HUDEP-2 (cell line): ENCODE measurements at regions not wholly inside any gene's neighbourhood (a gene's known extent, or its start where the extent isn't known, plus 50 kb on each side); places are given as distances from the start of the nearest gene placed in this dataset.
"Not testable (repeated sequence)": the region's sequence is repeated elsewhere in the genome, so short reads cannot be mapped to it uniquely, and the experiment has no call there.

Source experiments
- DNase-seq, 76 experiments: peaks; one replicate each; lab custom pipeline; 2025; ENCODE audit not compliant: unreplicated experiment in 76 of 76; lab: John Stamatoyannopoulos, UW

DNA sequence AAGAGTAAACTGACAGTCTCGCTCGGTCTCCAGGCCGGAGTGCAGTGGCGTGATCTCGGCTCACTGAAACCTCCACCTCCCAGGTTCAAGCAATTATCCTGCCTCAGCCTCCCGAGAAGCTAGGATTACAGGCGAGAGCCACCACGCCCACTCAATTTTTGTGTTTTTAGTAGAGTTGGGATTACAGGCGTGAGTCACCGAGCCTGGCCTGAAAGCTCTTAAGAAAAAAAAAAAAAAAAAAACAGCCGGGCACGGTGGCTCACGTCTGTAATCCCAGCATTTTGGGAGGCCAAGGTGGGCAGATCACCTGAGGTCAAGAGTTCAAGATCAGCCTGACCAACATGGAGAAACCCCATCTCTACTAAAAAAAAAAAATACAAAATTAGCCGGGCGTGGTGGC, 55.3 kb upstream of the THOC2 start:
- DNase-seq = not testable (repeated sequence)

DNA sequence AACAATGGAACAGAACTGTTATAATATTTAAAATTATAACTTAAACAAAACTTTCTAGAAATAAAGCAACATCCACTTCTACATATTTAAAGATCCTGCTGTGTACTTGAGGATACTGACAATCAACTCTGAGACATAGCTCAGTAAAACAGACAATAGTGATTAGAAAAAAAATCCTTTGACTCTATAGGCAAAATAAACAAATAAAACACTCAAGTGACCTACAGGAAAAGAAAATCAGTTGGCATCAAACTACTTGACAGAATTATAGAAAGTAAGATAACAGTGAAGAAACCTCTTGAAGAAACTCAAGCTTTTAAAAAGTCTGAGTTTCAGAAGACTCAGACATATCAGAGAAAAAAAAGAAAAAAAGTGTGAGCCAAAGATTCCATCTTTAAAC, 55.9 kb upstream of the THOC2 start:
- no peak for DNase-seq

DNA sequence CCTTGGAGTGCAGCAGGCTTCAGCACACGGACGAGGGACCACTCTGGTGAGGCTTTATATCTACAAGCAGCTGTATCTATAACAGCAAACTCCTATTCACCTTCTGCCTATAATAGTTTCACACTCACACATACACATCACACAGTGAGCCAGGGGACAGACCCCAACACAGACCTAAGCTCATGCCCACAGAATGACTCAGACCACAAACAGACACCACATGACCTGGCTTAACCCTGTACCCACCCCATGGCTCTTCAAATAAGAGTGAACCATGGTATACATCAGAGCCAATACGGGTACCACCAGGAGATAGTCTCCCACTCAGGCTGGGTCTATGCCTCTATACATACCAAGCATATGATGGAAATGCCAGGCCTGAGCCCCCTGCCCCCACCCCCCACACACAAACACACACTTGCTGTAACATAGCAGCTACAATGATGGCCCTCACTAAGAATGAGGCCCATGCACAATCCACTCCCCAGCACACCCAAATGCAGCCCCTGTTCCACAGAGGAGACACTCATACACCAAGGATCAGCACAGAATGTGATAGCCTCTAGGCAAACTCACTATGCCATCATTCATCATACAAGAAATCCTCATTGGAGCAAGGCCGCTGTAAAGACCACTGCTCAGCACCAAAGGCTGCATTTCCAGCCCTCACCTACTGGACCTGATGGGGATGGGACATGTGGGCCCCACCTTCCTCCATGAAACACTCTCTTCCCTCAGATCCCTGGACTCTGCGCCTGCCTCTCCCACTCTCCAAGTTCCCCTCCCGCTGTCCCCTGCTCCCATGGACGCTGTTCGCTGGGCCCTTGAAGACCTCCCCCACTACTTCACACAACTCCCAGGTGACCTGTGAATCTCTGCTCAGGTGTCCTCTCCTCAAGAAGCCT, 62.1 kb upstream of the XIAP start:
- DNase-seq = no peak

DNA sequence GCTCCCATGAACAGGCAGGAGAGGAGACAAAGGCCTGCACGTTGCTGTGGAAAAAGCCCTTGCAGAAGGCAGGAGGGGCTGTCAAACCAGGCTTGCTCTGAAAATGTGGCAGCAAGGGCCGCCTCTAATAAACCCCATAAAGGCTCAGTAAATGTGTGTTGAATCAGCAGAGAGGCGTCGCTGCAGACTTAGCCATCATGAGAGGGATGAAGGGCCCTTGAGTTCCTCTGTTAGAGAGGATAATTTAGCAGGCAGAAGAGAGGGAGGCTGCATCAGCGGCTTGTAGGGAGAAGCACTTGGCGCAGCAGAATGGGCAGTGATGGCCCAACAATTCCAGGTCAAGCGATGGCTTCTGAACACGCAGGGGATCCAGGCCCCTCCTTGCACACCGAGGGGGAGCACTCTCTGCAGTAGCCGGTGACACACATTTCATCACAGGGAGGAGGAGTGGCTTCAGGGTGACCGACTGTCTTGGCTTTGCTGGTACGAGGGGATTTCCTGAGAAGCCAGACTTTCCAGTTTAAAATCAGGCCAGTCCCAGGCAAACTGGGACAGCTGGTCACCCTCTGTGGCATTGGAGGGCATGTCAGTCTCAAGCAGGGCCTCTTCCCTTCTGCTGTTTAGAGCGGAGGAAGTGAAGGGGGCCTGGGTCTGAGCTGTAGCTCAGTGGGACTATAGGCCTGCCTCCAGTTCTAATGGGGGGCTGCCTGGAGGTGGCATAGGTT, 61.0 kb upstream of the XIAP start:
- DNase-seq = not testable (repeated sequence)

DNA sequence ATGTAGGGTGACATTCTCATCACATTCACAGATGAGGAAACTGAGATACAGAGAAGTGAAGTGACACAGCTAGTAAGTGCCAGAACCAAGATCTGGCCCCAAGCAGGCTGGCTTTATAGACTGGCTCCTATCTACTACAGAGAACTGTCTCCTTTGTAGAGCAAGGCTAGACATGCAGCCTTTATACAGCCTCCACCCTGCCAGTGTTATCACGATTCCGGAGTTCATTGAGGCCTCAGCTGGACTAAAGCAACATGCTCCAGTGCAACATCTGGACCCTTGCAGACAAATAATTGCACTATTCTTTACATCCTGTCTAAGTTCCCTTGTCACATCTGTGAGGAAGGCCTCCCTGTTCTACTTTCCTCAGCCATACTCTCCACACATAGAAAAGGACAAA, 58.0 kb upstream of the XIAP start:
- no peak for DNase-seq

DNA sequence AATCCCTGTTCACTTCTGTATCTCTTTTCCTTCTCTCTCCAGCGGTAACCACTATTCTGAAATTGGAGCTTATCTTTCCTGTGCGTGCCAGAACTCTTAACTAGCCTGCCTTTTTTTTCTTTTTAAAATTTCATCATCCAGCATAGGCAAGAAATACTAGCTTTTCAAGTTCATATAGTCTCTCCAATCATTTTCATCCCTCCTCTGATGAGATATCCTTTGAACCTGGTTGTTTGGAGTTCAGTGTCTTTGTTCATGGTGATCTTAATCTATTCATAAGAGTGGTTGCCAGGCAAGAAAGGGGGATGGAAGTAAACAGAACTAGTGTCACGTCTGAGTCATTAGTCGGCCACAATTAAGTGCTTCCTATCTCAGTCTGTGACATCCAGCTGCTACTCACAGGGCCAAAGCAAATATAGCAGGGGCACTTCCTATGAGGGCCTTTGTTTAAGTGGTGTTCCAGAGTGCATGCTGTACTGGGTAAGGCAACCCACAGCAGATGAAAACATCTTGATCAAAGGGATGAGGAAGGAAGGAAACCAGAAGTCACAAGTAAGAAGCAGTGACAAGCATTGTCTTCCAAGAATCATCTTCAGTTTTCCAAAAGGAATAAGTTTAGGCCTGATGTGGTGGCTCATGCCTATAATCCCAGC, 56.4 kb upstream of the XIAP start:
- peak in 33 of 76 experiments; percentile 0 to 55 (median 8) for DNase-seq

DNA sequence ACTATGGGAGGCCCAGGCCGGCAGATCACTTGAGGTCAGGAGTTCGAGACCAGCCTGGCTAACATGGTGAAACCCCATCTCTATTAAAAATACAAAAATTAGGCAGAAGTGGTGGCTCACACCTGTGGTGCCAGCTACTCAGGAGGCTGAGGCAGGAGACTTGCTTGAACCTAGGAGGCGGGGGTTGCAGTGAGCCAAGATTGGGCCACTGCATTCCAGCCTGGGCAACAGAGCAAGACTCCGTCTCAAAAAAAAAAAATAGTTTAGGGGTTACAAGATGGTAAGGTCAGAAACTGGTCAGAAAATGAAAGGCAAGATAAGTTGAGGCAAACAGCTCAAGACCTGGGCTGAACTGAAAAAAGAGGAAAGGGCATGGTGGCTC, 55.9 kb upstream of the XIAP start:
- not testable (repeated sequence) for DNase-seq

DNA sequence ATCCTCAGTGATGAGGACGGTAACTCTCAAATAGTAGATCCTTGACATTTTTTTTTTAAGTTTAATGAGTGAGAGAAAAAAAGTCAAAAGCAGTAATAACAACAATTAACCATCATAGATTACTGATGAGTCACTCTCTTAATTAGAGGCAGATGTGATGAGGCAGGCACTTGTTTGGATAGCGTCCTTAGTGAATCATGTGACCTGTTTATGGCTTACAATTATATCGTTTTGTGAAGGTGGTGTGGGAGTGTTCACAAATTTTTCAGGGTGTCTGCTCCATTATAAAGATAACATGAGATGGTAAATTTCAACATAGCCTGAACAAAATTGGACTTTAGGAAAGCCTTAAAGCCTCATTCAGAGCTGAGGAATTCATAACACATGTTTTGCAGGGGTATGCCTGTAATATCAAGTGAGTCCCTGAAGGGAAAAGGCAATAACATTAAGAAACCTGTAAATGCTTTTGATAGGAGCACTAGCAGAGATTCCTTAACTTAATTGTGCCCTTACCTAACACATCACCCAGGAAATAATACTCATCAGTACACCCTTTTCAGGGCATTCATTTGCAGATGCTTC, 51.9 kb upstream of the XIAP start:
- DNase-seq = no peak

DNA sequence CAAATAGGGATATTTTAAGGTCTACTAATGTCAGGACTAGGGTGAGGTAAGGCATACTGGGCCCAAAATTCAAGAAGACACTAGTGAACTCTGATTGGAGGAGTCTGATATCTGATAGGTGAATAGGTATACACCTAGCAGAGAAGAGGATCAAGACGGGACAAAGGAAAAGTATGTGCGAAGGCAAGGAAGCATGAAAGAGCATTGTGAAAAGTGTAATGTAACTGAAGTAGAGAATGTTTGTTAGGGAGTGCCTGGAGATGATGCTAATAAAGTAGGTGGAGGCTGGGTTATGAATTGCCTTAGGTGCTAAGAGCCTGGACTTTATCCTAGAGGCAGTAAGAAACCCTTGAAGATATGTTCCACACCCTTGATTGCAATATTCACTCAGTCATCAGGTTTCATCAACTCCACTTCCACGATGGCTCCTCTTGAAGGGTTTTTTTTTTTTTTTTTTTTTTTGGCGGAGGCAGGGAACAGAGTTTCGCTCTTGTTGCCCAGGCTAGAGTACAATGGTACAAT, 49.9 kb upstream of the XIAP start:
- no peak for DNase-seq
